Activated CD4-positive, alpha-beta T cell treated with anti-CD3 and anti-CD28 coated beads for 36 hours (primary cell): ENCODE measurements at regions not wholly inside any gene's neighbourhood (a gene's known extent, or its start where the extent isn't known, plus 50 kb on each side); places are given as distances from the start of the nearest gene placed in this dataset.

Experiments used
- ATAC-seq: fragments of 200-7000 bp; cut with Tn5 transposase; one replicate; pipeline ENCODE4 v1.10.0; 2021; ENCODE audit warnings: mild to moderate bottlenecking, moderate library complexity
- CTCF ChIA-PET: fragments of 350-600 bp; sonication (Branson Sonifier 250); formaldehyde crosslinking; loops from one replicate; lab custom pipeline; 2021; ENCODE audit warnings: antibody characterized with exemption; lab: Charles Lee
- POLR2A ChIA-PET: fragments of 350-600 bp; sonication (Branson Sonifier 250); formaldehyde crosslinking; loops from one replicate; lab custom pipeline; 2021; ENCODE audit warnings: antibody characterized with exemption, inconsistent platforms; lab: Charles Lee
- DNase-seq: peaks from one replicate; pipeline ENCODE4 v3.0.0-alpha.2; 2020
- H3K27ac Mint-ChIP-seq: one replicate; pipeline ENCODE4 v1.8.0; 2021; ENCODE audit warnings: mixed read lengths
- H3K27me3 Mint-ChIP-seq: one replicate; pipeline ENCODE4 v1.8.0; 2021; ENCODE audit warnings: mixed read lengths
- H3K36me3 Mint-ChIP-seq: one replicate; pipeline ENCODE4 v1.8.0; 2021; ENCODE audit warnings: low read depth, mixed read lengths
- H3K4me1 Mint-ChIP-seq: one replicate; pipeline ENCODE4 v1.8.0; 2021; ENCODE audit warnings: mixed read lengths
- H3K4me3 Mint-ChIP-seq: one replicate; pipeline ENCODE4 v1.8.0; 2021; ENCODE audit warnings: mild to moderate bottlenecking, moderate library complexity, mixed read lengths
- H3K9me3 Mint-ChIP-seq: one replicate; pipeline ENCODE4 v1.8.0; 2021; ENCODE audit warnings: low read depth, mixed read lengths
- intact Hi-C, 2 experiments: fragments of 100-400 bp; cut with DNase I in 1 of 2; cut with micrococcal nuclease in 1 of 2; formaldehyde crosslinking; loops; one replicate each; pipeline versions ENCODE4 v1.14.2 to v1.15.1; 2022 to 2024; cut with DNase I, micrococcal nuclease

GRCh38 chr6:43983632-43984031 lies 143.6 kb downstream of the MRPL14 start:
- H3K4me3 Mint-ChIP-seq = no peak overlapping the region
- ChIA-PET CTCF (no interaction called here), POLR2A (no interaction called here)
- H3K9me3 Mint-ChIP-seq = no peaks in the 10 kb centered on the region
- H3K4me1 Mint-ChIP-seq = no peaks in the 10 kb centered on the region
- H3K27ac Mint-ChIP-seq = no peak overlapping the region
- H3K27me3 Mint-ChIP-seq = no peaks in the 10 kb centered on the region
- DNase-seq (no peak), ATAC-seq (no peak)
- intact Hi-C loops = no loop called here
- no peaks in the 10 kb centered on the region for H3K36me3 Mint-ChIP-seq

DNA sequence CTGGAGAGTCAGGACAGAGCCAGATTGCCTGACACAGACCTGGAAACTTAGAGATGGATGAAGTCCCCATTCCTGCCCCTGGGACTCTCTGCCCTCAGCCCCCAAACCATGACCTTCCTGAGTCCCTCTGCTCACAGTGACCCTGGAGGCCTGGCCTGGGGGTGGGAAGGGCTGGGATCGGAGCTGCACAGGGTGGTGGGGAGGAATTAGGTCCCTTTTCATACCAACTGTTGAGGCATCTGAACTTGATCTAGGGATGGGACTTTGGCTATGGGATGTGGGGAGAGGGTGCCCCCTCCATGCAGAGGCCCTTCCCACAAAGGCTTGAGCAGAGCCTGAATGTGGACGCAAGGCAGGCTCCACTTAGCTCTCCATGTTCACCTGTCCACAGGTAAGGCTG lies 144.1 kb downstream of the MRPL14 start:
- H3K36me3 Mint-ChIP-seq = no peaks in the 10 kb centered on the region
- H3K4me1 Mint-ChIP-seq = no peaks in the 10 kb centered on the region
- ATAC-seq (no peak), DNase-seq (no peak)
- peaks cover 3% of the 10 kb centered on the region for H3K27me3 Mint-ChIP-seq
- intact Hi-C loops = no loop called here
- POLR2A ChIA-PET = no interaction called here
- H3K9me3 Mint-ChIP-seq = no peaks in the 10 kb centered on the region
- CTCF ChIA-PET = no interaction called here
- no peak overlapping the region for H3K4me3 Mint-ChIP-seq
- no peak overlapping the region for H3K27ac Mint-ChIP-seq

DNA sequence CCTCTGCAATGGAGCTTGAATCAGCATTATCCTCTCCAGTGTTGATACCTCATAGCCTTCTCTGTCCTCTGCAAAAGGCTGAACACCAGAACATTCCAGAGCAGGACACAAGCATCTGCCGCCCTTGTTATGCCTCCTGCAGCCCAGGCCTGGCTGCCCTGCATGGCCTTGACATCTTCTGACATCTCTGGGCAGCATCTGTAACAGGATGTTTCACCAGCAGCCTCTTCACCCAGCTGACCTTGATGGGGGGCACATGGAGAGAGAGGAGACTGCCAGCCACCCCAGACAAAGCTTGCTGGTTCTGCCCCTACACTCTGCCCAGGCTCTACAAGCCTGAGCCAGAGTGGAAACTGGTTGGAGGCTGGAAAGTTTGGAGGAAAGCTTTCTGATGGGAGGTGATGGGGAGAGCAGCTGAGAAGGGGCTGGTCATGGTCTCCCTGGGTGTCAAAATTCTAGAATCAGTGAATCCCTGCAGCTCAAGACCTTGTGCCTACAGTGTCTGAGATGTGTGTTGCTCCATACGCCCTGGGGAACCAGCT lies 145.1 kb downstream of the MRPL14 start:
- ChIA-PET POLR2A (no interaction called here), CTCF (no interaction called here)
- Mint-ChIP-seq H3K27ac (no peak overlapping the region), H3K4me3 (no peak overlapping the region), H3K27me3 (peaks cover 3% of the 10 kb centered on the region), H3K4me1 (no peaks in the 10 kb centered on the region), H3K9me3 (no peaks in the 10 kb centered on the region), H3K36me3 (no peaks in the 10 kb centered on the region)
- no peak for DNase-seq
- ATAC-seq = no peak
- intact Hi-C loops = no loop called here

- H3K27me3 Mint-ChIP-seq = peaks cover 3% of the 10 kb centered on the region
- POLR2A ChIA-PET = no interaction called here
- intact Hi-C loops = no loop called here
- H3K4me3 Mint-ChIP-seq = no peak overlapping the region
- no peaks in the 10 kb centered on the region for H3K9me3 Mint-ChIP-seq
- DNase-seq = no peak
- CTCF ChIA-PET = no interaction called here
- H3K27ac Mint-ChIP-seq = no peak overlapping the region
- no peaks in the 10 kb centered on the region for H3K36me3 Mint-ChIP-seq
- H3K4me1 Mint-ChIP-seq = no peaks in the 10 kb centered on the region
- ATAC-seq = no peak
Observed at GRCh38 chr6:43981363-43981990, 145.8 kb downstream of the MRPL14 start.

DNA sequence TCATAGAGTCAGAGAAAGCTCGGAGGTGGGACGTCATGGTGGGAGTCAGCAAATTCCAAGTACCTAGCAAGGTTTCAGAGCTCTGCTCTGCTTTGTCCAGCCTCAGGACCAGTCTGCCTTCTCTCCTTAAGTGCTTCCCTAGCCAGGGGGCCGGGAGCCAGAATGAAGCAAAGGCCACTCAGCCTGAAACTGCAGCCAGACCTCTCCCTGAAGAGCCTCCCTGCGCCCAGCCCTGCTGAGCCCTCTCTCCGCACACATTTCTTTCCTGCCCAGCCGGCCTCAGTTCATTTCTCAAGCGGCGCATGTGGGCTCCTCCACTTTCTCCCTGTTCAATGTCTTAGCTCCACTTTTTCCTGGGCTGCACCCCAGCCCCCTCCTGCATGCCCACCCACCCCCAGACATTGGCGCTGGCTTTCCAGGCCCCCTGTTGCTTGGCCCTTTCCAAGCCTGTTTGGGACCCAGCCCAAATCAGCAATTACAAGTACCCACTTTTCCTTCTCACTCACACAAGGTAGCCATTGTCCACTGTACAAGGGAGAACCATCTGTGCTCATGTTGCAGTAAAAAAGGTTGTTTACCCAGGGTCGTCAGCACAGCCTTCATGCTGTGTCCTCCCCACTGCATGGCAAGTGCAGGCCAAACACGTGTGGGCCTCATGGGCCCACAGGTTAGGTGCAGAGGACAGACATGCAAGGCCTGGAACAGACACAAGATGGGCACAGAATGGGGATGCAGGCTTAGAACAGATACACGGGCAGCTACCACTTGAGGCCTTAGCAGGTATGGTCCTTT lies 147.1 kb downstream of the MRPL14 start:
- Mint-ChIP-seq H3K9me3 (no peaks in the 10 kb centered on the region), H3K4me3 (no peak overlapping the region), H3K36me3 (no peaks in the 10 kb centered on the region), H3K27ac (no peak overlapping the region), H3K4me1 (no peaks in the 10 kb centered on the region), H3K27me3 (peaks cover 5% of the 10 kb centered on the region)
- CTCF ChIA-PET = interaction anchor here (0.7 kb wide), 1 partner anchor 9 kb away, joined by 4 read pairs; no protein-coding TSS in a partner anchor
- POLR2A ChIA-PET = no interaction called here
- ATAC-seq (no peak), DNase-seq (no peak)
- intact Hi-C loops = no loop called here

DNA sequence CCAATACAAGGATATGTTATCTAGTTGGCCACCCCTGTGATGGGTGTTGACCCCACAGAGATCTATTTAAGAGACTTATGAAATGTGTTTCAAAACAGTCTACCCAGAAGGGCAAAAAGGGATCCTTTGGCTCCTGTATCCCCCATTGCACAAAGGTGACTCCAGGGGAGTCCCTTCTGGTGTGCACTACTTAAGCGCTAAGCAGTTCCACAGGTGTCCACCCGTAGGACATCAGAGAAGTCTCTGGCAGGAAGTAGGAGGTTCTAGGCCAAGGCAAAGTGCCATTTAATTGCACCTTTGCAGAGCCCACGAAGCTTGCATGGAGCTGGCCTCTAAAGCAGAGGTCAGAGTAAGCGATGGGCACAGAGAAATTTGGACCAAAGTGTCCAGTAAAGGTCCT lies 147.7 kb downstream of the MRPL14 start:
- ATAC-seq (no peak), DNase-seq (no peak)
- ChIA-PET CTCF (interaction anchor here (0.6 to 1.1 kb wide), 3 partner anchors 8 to 251 kb away, joined by 3 to 4 read pairs (median 3); no protein-coding TSS in a partner anchor), POLR2A (no interaction called here)
- no peaks in the 10 kb centered on the region for H3K9me3 Mint-ChIP-seq
- no peak overlapping the region for H3K4me3 Mint-ChIP-seq
- no peaks in the 10 kb centered on the region for H3K36me3 Mint-ChIP-seq
- H3K27me3 Mint-ChIP-seq = peaks cover 5% of the 10 kb centered on the region
- H3K4me1 Mint-ChIP-seq = no peaks in the 10 kb centered on the region
- no peak overlapping the region for H3K27ac Mint-ChIP-seq
- intact Hi-C loops = no loop called here

DNA sequence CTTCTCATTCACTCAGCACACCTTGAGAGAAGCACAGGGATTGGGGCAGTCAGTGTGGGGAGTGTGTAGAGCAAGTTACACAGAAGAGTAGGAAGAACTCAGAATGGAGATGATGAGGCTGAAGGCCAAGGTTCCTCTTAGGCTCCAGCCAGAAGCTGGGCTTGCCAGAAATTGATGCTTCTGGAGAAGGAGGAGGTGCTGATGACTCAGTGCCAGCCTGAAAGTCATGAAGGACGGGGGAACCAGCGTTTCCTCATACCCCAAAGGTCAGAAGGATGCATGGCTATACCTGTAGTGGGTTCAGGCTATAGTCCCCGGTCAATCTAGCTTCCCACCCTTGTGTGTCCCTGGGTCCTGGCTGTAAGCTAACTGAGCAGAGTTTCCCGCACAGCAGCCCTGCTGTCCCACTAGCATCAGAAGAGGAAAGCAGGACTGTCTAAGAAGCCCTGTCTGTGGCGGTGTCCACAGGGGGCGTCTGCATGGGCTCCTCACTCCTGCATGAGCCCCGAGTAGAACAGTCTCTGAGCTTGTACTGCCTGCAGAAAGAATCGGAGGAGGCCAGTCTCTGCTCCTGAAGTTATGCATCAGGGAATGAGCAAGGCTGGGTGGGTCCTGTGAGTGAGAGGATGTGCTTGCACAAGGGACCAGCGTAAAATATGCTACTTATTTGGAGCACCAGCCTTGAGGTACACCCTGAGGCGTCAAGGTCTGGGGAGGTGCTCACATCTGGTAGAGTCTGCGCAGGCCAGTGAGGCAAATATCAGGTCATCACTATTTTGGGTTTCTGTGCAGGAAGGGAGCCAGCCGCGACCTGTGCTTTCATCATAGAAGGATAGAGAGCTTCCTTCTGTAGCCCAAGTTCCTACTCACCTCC lies 148.5 kb downstream of the MRPL14 start:
- H3K4me3 Mint-ChIP-seq = no peak overlapping the region
- ATAC-seq = no peak
- POLR2A ChIA-PET = interaction anchor here (0.6 kb wide), 1 partner anchor 1210 kb away, joined by 3 read pairs; no protein-coding TSS in a partner anchor
- no peaks in the 10 kb centered on the region for H3K36me3 Mint-ChIP-seq
- H3K27ac Mint-ChIP-seq = no peak overlapping the region
- DNase-seq = no peak
- no peaks in the 10 kb centered on the region for H3K9me3 Mint-ChIP-seq
- CTCF ChIA-PET = interaction anchor here (0.6 to 1.1 kb wide), 2 partner anchors 84 to 709 kb away, joined by 3 to 4 read pairs; no protein-coding TSS in a partner anchor
- peaks cover 5% of the 10 kb centered on the region for H3K27me3 Mint-ChIP-seq
- H3K4me1 Mint-ChIP-seq = no peaks in the 10 kb centered on the region
- intact Hi-C loops = no loop called here

DNA sequence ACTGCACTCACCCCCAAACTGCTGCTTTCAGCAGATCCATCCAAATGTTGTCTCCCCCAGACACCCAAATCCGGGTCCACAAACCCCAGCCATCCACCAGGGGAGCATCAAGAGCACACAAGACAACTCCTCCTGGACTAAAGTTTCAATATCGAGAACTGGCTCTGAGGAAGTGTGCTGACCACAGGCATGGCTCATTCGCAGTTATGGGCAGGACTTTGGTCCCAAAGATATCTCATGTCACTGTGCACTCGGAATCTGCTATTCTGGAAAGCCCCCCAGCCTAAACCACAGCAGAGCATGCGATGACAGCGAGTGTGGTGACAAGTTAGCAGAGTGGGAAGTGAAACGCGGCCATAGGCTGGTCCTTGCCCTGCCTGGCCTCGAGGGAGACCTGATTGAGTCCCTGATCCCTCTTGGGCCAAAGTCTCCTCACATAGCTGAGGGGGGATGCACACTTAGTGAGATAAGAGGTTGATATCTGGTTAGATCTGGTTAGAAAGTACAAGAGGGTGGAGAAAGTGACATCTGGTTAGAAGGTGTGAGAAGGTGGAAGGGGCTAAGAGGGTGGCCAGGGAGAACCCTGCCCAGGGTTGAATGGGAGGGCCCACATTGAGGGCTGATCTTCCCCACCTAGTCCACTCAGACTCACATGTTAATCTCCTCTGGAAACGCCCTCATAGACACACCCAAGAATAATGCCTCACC lies 149.7 kb downstream of the MRPL14 start:
- ATAC-seq (peak; percentile 26), DNase-seq (no peak)
- H3K9me3 Mint-ChIP-seq = no peaks in the 10 kb centered on the region
- intact Hi-C loops = no loop called here
- no peaks in the 10 kb centered on the region for H3K36me3 Mint-ChIP-seq
- ChIA-PET CTCF (interaction anchor here (0.8 kb wide), 1 partner anchor 216 kb away, joined by 3 read pairs; no protein-coding TSS in a partner anchor), POLR2A (no interaction called here)
- H3K4me1 Mint-ChIP-seq = no peaks in the 10 kb centered on the region
- no peak overlapping the region for H3K27ac Mint-ChIP-seq
- H3K4me3 Mint-ChIP-seq = no peak overlapping the region
- peaks cover 5% of the 10 kb centered on the region for H3K27me3 Mint-ChIP-seq

DNA sequence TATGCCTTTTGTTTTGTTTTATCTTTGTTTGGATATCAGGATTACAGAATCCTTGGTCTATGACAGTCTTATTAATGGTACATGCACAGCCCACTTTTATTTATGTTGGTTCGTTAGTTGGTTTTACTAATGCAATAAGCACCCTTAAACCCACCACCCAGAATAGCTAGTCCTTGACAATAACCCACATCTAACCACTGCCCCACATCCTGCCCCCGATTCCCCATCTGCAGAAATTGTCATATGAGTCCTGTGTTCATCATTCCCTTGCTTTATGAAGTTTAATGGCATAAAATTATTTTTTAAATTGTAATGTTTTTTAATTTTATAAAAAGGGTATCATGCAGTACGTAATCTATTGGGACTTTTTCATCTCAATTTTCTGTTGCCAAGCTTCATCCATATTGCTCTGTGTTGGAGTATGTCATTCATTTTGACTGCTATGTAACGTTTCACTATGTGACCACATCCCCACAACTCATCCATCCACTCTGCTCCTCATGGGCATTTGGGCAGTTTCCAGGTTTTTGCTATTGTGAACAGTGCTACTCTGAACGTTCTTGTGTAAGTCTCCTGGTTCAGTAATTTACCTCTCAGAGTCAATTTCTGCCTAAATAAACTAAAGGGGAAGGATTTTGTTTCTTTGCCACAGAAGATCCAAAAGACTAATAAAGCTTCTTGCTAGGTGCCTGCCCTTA lies 150.4 kb downstream of the MRPL14 start:
- no peaks in the 10 kb centered on the region for H3K9me3 Mint-ChIP-seq
- ATAC-seq = no peak
- no peak overlapping the region for H3K27ac Mint-ChIP-seq
- ChIA-PET POLR2A (no interaction called here), CTCF (interaction anchor here (0.8 kb wide), 1 partner anchor 73 kb away, joined by 4 read pairs; no protein-coding TSS in a partner anchor)
- H3K36me3 Mint-ChIP-seq = no peaks in the 10 kb centered on the region
- peaks cover 5% of the 10 kb centered on the region for H3K27me3 Mint-ChIP-seq
- H3K4me3 Mint-ChIP-seq = no peak overlapping the region
- DNase-seq = no peak
- intact Hi-C loops = no loop called here
- H3K4me1 Mint-ChIP-seq = no peaks in the 10 kb centered on the region

- ATAC-seq (no peak), DNase-seq (no peak)
- intact Hi-C loops = no loop called here
- H3K9me3 Mint-ChIP-seq = no peaks in the 10 kb centered on the region
- ChIA-PET CTCF (no interaction called here), POLR2A (no interaction called here)
- no peak overlapping the region for H3K4me3 Mint-ChIP-seq
- no peaks in the 10 kb centered on the region for H3K4me1 Mint-ChIP-seq
- H3K36me3 Mint-ChIP-seq = no peaks in the 10 kb centered on the region
- H3K27ac Mint-ChIP-seq = no peak overlapping the region
- H3K27me3 Mint-ChIP-seq = peaks cover 5% of the 10 kb centered on the region
Observed at GRCh38 chr6:43974643-43975230, 152.5 kb downstream of the MRPL14 start.
